ENCODE measurements at regions not wholly inside any gene's neighbourhood (a gene's known extent, or its start where the extent isn't known, plus 50 kb on each side); places are given as distances from the start of the nearest gene placed in this dataset.

- DNase-seq (ENCODE audit: low read depth, low spot score), result no peak
Measured at GRCh38 chr12:14148489-14149270, 167.3 kb upstream of the GRIN2B start.

- DNase-seq (ENCODE audit: low read depth, low spot score), result no peak
Measured at GRCh38 chr12:14153803-14154202, 172.4 kb upstream of the GRIN2B start.

- DNase-seq (ENCODE audit: low read depth, low spot score), result no peak
Measured at GRCh38 chr12:14156606-14157005, 175.2 kb upstream of the GRIN2B start.

- DNase-seq (ENCODE audit: low read depth, low spot score), result no peak
Measured at GRCh38 chr12:14157088-14157747, 175.8 kb upstream of the GRIN2B start.

GRCh38 chr12:14164266-14164665, 182.9 kb upstream of the GRIN2B start:
- no peak for DNase-seq (ENCODE audit: low read depth, low spot score)

GRCh38 chr12:14167005-14167628, 185.7 kb upstream of the GRIN2B start:
- peak; percentile 77 for DNase-seq (ENCODE audit: low read depth, low spot score)

GRCh38 chr12:14169281-14169680, 187.9 kb upstream of the GRIN2B start:
- DNase-seq (ENCODE audit: low read depth, low spot score), result no peak

- no peak for DNase-seq (ENCODE audit: low read depth, low spot score)
Measured at GRCh38 chr12:14171106-14171505, 189.7 kb upstream of the GRIN2B start.

GRCh38 chr12:14175206-14175605, 190.3 kb upstream of the ATF7IP start:
- DNase-seq (ENCODE audit: low read depth, low spot score), result no peak

- DNase-seq (ENCODE audit: low read depth, low spot score), result peak; percentile 56
Measured at GRCh38 chr12:14185427-14186192, 179.9 kb upstream of the ATF7IP start.

- no peak for DNase-seq (ENCODE audit: low read depth, low spot score)
Measured at GRCh38 chr12:14186193-14186502, 179.3 kb upstream of the ATF7IP start.

- no peak for DNase-seq (ENCODE audit: low read depth, low spot score)
Measured at GRCh38 chr12:14187002-14187401, 178.5 kb upstream of the ATF7IP start.

GRCh38 chr12:14187966-14188365, 177.5 kb upstream of the ATF7IP start:
- DNase-seq (ENCODE audit: low read depth, low spot score), result no peak

GRCh38 chr12:14188744-14189143, 176.7 kb upstream of the ATF7IP start:
- DNase-seq (ENCODE audit: low read depth, low spot score), result no peak

GRCh38 chr12:14190694-14191093, 174.8 kb upstream of the ATF7IP start:
- no peak for DNase-seq (ENCODE audit: low read depth, low spot score)

- DNase-seq (ENCODE audit: low read depth, low spot score), result no peak
Measured at GRCh38 chr12:14191612-14192011, 173.9 kb upstream of the ATF7IP start.

- no peak for DNase-seq (ENCODE audit: low read depth, low spot score)
Measured at GRCh38 chr12:14193639-14194038, 171.8 kb upstream of the ATF7IP start.

GRCh38 chr12:14194572-14194971, 170.9 kb upstream of the ATF7IP start:
- peak; percentile 40 for DNase-seq (ENCODE audit: low read depth, low spot score)

- DNase-seq (ENCODE audit: low read depth, low spot score), result no peak
Measured at GRCh38 chr12:14199455-14200198, 165.9 kb upstream of the ATF7IP start.

- DNase-seq (ENCODE audit: low read depth, low spot score), result no peak
Measured at GRCh38 chr12:14200598-14200997, 164.9 kb upstream of the ATF7IP start.

- no peak for DNase-seq (ENCODE audit: low read depth, low spot score)
Measured at GRCh38 chr12:14201291-14201690, 164.2 kb upstream of the ATF7IP start.

All from ELF-1 (cell line).